HL-60 (cell line): ENCODE measurements at regions not wholly inside any gene's neighbourhood (a gene's known extent, or its start where the extent isn't known, plus 50 kb on each side); places are given as distances from the start of the nearest gene placed in this dataset.

Experiments
- GABPA ChIP-seq: IDR thresholded peaks from 2 replicates; pipeline ENCODE4 v1.6.1; 2012; ENCODE audit warnings: low read depth
- POLR2AphosphoS5 ChIP-seq: IDR thresholded peaks from 2 replicates; pipeline ENCODE4 v1.6.1; 2012; ENCODE audit warnings: low read depth
- SPI1 ChIP-seq: IDR thresholded peaks from 2 replicates; pipeline ENCODE4 v1.6.1; 2012; ENCODE audit warnings: low read depth, mild to moderate bottlenecking, borderline replicate concordance
- TF ChIP-seq, protein P1 (sequence below): IDR thresholded peaks from one replicate; pipeline ENCODE4 v1.5.1; 2011; ENCODE audit warnings: low read length, control low read depth, inconsistent platforms; ENCODE audit not compliant: insufficient read depth
- TF ChIP-seq, protein P2 (sequence below): IDR thresholded peaks from 2 replicates; pipeline ENCODE4 v1.6.1; 2012; ENCODE audit warnings: low read depth; ENCODE audit not compliant: insufficient replicate concordance

DNA sequence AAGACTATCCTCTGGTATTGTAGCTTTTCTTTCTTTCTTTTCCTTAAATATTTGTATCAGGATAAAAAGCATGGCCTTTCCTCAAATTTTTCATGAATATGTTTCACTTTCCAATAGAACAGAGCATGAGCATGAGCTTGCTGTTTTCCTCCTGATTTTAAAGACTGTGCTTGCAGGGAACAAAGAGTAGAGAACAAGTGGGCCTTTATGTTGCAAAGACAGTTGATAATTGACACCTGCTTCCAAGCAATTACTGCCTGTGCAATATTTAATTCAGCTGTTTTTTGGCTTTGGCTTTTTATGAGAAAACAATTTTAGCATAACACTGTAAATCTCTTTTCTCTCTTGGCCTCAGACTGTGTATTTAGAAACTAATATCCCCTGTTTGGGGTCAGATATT, 263.6 kb upstream of the AZI2 start:
- TF ChIP-seq GABPA (no peak), POLR2AphosphoS5 (no peak), SPI1 (no peak)
- TF ChIP-seq, protein P1, sequence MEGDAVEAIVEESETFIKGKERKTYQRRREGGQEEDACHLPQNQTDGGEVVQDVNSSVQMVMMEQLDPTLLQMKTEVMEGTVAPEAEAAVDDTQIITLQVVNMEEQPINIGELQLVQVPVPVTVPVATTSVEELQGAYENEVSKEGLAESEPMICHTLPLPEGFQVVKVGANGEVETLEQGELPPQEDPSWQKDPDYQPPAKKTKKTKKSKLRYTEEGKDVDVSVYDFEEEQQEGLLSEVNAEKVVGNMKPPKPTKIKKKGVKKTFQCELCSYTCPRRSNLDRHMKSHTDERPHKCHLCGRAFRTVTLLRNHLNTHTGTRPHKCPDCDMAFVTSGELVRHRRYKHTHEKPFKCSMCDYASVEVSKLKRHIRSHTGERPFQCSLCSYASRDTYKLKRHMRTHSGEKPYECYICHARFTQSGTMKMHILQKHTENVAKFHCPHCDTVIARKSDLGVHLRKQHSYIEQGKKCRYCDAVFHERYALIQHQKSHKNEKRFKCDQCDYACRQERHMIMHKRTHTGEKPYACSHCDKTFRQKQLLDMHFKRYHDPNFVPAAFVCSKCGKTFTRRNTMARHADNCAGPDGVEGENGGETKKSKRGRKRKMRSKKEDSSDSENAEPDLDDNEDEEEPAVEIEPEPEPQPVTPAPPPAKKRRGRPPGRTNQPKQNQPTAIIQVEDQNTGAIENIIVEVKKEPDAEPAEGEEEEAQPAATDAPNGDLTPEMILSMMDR: no peak
- TF ChIP-seq, protein P2, sequence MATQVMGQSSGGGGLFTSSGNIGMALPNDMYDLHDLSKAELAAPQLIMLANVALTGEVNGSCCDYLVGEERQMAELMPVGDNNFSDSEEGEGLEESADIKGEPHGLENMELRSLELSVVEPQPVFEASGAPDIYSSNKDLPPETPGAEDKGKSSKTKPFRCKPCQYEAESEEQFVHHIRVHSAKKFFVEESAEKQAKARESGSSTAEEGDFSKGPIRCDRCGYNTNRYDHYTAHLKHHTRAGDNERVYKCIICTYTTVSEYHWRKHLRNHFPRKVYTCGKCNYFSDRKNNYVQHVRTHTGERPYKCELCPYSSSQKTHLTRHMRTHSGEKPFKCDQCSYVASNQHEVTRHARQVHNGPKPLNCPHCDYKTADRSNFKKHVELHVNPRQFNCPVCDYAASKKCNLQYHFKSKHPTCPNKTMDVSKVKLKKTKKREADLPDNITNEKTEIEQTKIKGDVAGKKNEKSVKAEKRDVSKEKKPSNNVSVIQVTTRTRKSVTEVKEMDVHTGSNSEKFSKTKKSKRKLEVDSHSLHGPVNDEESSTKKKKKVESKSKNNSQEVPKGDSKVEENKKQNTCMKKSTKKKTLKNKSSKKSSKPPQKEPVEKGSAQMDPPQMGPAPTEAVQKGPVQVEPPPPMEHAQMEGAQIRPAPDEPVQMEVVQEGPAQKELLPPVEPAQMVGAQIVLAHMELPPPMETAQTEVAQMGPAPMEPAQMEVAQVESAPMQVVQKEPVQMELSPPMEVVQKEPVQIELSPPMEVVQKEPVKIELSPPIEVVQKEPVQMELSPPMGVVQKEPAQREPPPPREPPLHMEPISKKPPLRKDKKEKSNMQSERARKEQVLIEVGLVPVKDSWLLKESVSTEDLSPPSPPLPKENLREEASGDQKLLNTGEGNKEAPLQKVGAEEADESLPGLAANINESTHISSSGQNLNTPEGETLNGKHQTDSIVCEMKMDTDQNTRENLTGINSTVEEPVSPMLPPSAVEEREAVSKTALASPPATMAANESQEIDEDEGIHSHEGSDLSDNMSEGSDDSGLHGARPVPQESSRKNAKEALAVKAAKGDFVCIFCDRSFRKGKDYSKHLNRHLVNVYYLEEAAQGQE: no peak
